B cell (primary cell): ENCODE measurements at regions not wholly inside any gene's neighbourhood (a gene's known extent, or its start where the extent isn't known, plus 50 kb on each side); places are given as distances from the start of the nearest gene placed in this dataset.
"Not testable (repeated sequence)": the region's sequence is repeated elsewhere in the genome, so short reads cannot be mapped to it uniquely, and the experiment has no call there.

ENCODE experiments used
- EZH2 ChIP-seq: IDR thresholded peaks from 2 replicates; pipeline ENCODE4 v1.6.1; 2012; ENCODE audit warnings: borderline replicate concordance, low read depth, mild to moderate bottlenecking, moderate library complexity, low read length; ENCODE audit not compliant: insufficient read depth, poor library complexity, severe bottlenecking
- TF ChIP-seq, protein P1 (sequence below): fragments of 200-600 bp; IDR thresholded peaks from one replicate; pipeline ENCODE4 v1.8.0; 2022; ENCODE audit warnings: antibody characterized with exemption, mild to moderate bottlenecking

DNA sequence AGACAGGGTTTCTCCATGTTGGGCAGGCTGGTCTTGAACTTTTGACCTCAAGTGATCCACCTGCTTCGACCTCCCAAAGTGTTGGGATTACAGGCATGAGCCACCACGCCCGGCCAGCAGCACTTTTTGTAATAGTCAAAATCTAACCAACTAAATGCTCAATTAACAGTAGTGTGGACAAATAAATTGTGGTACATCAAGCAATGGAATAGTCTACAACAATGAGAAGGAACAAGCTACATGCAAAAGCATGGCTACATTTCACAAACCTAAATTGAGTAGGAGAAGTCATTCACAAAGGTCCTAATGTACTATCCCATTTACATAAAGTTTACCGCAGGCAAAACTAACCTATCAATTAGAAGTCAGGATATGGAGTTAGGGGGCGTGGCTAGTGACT, 227.4 kb downstream of the USP22 start:
- TF ChIP-seq, protein P1, sequence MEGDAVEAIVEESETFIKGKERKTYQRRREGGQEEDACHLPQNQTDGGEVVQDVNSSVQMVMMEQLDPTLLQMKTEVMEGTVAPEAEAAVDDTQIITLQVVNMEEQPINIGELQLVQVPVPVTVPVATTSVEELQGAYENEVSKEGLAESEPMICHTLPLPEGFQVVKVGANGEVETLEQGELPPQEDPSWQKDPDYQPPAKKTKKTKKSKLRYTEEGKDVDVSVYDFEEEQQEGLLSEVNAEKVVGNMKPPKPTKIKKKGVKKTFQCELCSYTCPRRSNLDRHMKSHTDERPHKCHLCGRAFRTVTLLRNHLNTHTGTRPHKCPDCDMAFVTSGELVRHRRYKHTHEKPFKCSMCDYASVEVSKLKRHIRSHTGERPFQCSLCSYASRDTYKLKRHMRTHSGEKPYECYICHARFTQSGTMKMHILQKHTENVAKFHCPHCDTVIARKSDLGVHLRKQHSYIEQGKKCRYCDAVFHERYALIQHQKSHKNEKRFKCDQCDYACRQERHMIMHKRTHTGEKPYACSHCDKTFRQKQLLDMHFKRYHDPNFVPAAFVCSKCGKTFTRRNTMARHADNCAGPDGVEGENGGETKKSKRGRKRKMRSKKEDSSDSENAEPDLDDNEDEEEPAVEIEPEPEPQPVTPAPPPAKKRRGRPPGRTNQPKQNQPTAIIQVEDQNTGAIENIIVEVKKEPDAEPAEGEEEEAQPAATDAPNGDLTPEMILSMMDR, result not testable (repeated sequence)
- not testable (repeated sequence) for TF ChIP-seq EZH2
